ENCODE measurements at regions not wholly inside any gene's neighbourhood (a gene's known extent, or its start where the extent isn't known, plus 50 kb on each side); places are given as distances from the start of the nearest gene placed in this dataset.

DNA sequence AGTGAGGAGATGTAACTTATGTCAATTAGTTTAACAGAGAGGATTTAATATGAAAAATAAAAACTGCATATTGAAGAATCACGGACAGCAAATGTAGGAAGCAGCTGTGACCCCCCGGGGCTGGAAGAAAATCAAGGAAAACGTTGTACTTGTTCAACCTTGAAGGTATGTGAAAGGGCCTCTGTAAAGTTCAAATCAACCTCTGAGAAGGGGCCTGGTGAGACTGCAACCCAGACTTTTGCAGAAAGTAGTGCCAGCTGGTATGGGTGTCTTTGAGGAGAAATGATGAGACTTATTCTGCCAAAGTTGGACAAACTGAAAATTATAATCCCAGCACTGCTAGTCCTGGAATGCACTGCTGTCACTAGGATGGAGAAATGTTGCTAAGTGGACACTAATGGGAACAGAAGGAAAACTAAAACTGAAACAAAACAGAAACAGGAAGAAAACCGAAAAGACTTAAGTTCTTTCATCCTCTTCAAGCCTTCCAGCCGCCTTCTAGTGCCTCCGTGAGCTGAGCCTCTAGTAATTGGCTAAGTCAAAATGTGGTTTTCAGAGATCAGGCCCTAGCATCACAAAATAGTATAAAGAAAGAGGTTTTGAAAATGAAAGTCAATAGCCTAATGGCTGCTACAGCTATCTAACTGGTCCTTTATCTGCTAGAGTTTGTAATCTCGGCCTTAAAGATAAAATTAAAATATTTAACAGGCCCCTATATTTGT, 253.7 kb upstream of the SORCS1 start:
- H3K27me3 ChIP-seq (replicated peaks in 1 of 7), result no peaks in the 10 kb centered on the region
- DNase-seq, result no peak
- intact Hi-C loops (cut with DNase I; ENCODE audit: low total_unique reads), result no loop called here
- H3K4me1 ChIP-seq, result peaks cover 0 to 10% (median 4%) of the 10 kb centered on the region in 6 donors
- TF ChIP-seq, protein P1, sequence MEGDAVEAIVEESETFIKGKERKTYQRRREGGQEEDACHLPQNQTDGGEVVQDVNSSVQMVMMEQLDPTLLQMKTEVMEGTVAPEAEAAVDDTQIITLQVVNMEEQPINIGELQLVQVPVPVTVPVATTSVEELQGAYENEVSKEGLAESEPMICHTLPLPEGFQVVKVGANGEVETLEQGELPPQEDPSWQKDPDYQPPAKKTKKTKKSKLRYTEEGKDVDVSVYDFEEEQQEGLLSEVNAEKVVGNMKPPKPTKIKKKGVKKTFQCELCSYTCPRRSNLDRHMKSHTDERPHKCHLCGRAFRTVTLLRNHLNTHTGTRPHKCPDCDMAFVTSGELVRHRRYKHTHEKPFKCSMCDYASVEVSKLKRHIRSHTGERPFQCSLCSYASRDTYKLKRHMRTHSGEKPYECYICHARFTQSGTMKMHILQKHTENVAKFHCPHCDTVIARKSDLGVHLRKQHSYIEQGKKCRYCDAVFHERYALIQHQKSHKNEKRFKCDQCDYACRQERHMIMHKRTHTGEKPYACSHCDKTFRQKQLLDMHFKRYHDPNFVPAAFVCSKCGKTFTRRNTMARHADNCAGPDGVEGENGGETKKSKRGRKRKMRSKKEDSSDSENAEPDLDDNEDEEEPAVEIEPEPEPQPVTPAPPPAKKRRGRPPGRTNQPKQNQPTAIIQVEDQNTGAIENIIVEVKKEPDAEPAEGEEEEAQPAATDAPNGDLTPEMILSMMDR (IDR thresholded peaks at IDR 0.05 in 8 of 11, conservative IDR thresholded peaks at IDR 0.05 in 3 of 11), result no peak
- TF ChIP-seq POLR2A (IDR thresholded peaks at IDR 0.05) (no peak), POLR2AphosphoS5 (IDR thresholded peaks at IDR 0.05) (no peak)
- 51 to 67% (median 53%) methylated on average over 7 of the region's 7 CpGs for WGBS, 5 donors
- no peaks in the 10 kb centered on the region for H3K36me3 ChIP-seq
- H3K9me3 ChIP-seq, result peaks cover 0 to 3% (median 0%) of the 10 kb centered on the region in 8 donors
- H3K4me3 ChIP-seq, result peak overlapping the region in 2 of 8 donors; percentile 7 to 20
- H3K27ac ChIP-seq, result peak overlapping the region in 7 of 8 donors; percentile 9 to 53 (median 39)

GRCh38 chr10:107417446-107417845, 252.9 kb upstream of the SORCS1 start:
- H3K27ac ChIP-seq, result peak overlapping the region in 2 of 8 donors; percentile 31 to 37
- no peaks in the 10 kb centered on the region for H3K27me3 ChIP-seq (replicated peaks in 1 of 7)
- peaks cover 0 to 3% (median 0%) of the 10 kb centered on the region in 8 donors for H3K9me3 ChIP-seq
- no peaks in the 10 kb centered on the region for H3K36me3 ChIP-seq
- WGBS, 5 donors, result 81 to 96% (median 91%) methylated on average over 2 of the region's 2 CpGs
- TF ChIP-seq POLR2A (IDR thresholded peaks at IDR 0.05) (no peak), POLR2AphosphoS5 (IDR thresholded peaks at IDR 0.05) (no peak)
- TF ChIP-seq, protein P1 (IDR thresholded peaks at IDR 0.05 in 8 of 11, conservative IDR thresholded peaks at IDR 0.05 in 3 of 11), result no peak
- H3K4me1 ChIP-seq, result peaks cover 0 to 10% (median 4%) of the 10 kb centered on the region in 6 donors
- DNase-seq, result no peak
- intact Hi-C loops (cut with DNase I; ENCODE audit: low total_unique reads), result no loop called here
- no peak overlapping the region for H3K4me3 ChIP-seq

DNA sequence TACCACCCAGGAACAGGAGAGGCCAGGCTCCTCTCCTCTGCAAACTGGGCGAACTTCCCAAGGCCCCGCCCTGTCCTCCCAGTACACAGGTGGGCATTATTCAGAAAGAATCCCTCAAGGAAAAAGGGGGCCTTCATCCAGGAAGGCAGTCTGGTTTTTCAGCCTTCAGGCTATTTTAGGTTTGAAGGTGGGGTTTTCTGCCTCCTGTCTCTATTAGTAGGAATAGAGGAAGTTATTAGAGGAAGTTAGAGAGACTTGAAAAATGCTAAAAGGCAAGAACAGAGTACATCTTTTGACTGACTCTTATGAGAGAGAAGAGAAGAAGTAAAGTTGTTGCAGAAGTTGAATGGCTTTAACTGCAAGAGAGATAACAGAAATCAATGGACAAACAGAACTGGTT, 250.9 kb upstream of the SORCS1 start:
- WGBS, 5 donors, result 81 to 93% (median 90%) methylated on average over 2 of the region's 2 CpGs
- intact Hi-C loops (cut with DNase I; ENCODE audit: low total_unique reads), result no loop called here
- TF ChIP-seq, protein P1 (IDR thresholded peaks at IDR 0.05 in 8 of 11, conservative IDR thresholded peaks at IDR 0.05 in 3 of 11), result no peak
- TF ChIP-seq POLR2A (IDR thresholded peaks at IDR 0.05) (no peak), POLR2AphosphoS5 (IDR thresholded peaks at IDR 0.05) (no peak)

GRCh38 chr10:107413971-107414370, 249.5 kb upstream of the SORCS1 start:
- H3K36me3 ChIP-seq, result no peaks in the 10 kb centered on the region
- DNase-seq, result no peak
- intact Hi-C loops (cut with DNase I; ENCODE audit: low total_unique reads), result no loop called here

More for the DNA sequence above, 250.9 kb upstream of the SORCS1 start:
- Histone ChIP-seq H3K27ac (peak overlapping the region in 2 of 8 donors; percentile 28 to 32), H3K4me1 (peaks cover 0 to 10% (median 4%) of the 10 kb centered on the region in 6 donors), H3K36me3 (no peaks in the 10 kb centered on the region), H3K4me3 (no peak overlapping the region), H3K9me3 (no peaks in the 10 kb centered on the region), H3K27me3 (replicated peaks in 1 of 7) (no peaks in the 10 kb centered on the region)
- no peak for DNase-seq

More at GRCh38 chr10:107413971-107414370, 249.5 kb upstream of the SORCS1 start:
- Histone ChIP-seq H3K27me3 (replicated peaks in 1 of 7) (no peaks in the 10 kb centered on the region), H3K27ac (no peak overlapping the region), H3K4me3 (no peak overlapping the region), H3K9me3 (no peaks in the 10 kb centered on the region), H3K4me1 (peaks cover 0 to 10% (median 4%) of the 10 kb centered on the region in 6 donors)
- 84 to 95% (median 85%) methylated on average over 1 of the region's 1 CpG for WGBS, 5 donors
- TF ChIP-seq POLR2AphosphoS5 (IDR thresholded peaks at IDR 0.05), result no peak
- TF ChIP-seq, protein P1 (IDR thresholded peaks at IDR 0.05 in 8 of 11, conservative IDR thresholded peaks at IDR 0.05 in 3 of 11), result no peak
- no peak for TF ChIP-seq POLR2A (IDR thresholded peaks at IDR 0.05)

Data from spleen (tissue), 11 donors.